Colonic mucosa (tissue), 4 donors: ENCODE measurements at regions not wholly inside any gene's neighbourhood (a gene's known extent, or its start where the extent isn't known, plus 50 kb on each side); places are given as distances from the start of the nearest gene placed in this dataset.

Experiments
- DNase-seq: peaks from one replicate; pipeline ENCODE4 v3.0.0-alpha.2; 2020
- H3K27ac ChIP-seq: fragments of 200-600 bp; one replicate; pipeline ENCODE4 v1.8.0; 2021
- H3K27me3 ChIP-seq: fragments of 200-600 bp; one replicate; pipeline ENCODE4 v1.8.0; 2021
- H3K36me3 ChIP-seq: fragments of 200-600 bp; one replicate; pipeline ENCODE4 v1.8.0; 2021
- H3K4me1 ChIP-seq: fragments of 200-600 bp; one replicate; pipeline ENCODE4 v1.8.0; 2021; ENCODE audit warnings: mild to moderate bottlenecking
- H3K4me3 ChIP-seq: fragments of 200-600 bp; one replicate; pipeline ENCODE4 v1.8.0; 2021
- H3K9ac ChIP-seq, 2 donors: one replicate each; pipeline ENCODE4 v1.7.0; 2013; ENCODE audit warnings: control low read depth in 2 of 2, low read depth in 2 of 2, low read length in 2 of 2
- H3K9me3 ChIP-seq: fragments of 200-600 bp; one replicate; pipeline ENCODE4 v1.8.0; 2021
- intact Hi-C: fragments of 100-400 bp; cut with DNase I; formaldehyde crosslinking; loops from one replicate; pipeline ENCODE4 v1.14.1; 2022
- TF ChIP-seq, protein P1 (sequence below): fragments of 200-600 bp; IDR thresholded peaks from one replicate; pipeline ENCODE4 v1.8.0; 2022; ENCODE audit warnings: antibody characterized with exemption, mild to moderate bottlenecking
- donor health status: healthy.
- donor health status: DM: no; HTN: no; CAD: no.
- donor health status: DM: no; HTN: no; CAD: no.

DNA sequence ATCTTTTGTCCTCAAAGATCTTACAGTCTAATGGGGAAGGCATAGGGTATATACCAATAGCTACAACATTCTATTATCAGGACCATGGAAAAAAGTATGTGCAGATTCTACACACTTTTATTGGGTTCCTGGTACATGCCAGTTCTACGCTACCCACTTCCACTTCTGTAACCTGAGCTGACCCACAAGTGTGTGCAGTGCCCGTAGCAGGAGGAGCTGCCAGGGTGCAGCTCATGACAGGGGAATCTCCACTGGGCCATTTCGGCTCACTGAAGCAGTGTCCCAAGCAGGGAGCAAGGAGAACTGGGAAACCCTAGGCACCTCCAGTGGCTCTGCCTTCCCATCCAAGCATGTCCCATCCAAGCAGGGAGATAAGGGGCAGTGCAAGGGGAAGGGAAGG, 60.4 kb downstream of the FOXI1 start:
- H3K27me3 ChIP-seq: no peaks in the 10 kb centered on the region
- TF ChIP-seq, protein P1, sequence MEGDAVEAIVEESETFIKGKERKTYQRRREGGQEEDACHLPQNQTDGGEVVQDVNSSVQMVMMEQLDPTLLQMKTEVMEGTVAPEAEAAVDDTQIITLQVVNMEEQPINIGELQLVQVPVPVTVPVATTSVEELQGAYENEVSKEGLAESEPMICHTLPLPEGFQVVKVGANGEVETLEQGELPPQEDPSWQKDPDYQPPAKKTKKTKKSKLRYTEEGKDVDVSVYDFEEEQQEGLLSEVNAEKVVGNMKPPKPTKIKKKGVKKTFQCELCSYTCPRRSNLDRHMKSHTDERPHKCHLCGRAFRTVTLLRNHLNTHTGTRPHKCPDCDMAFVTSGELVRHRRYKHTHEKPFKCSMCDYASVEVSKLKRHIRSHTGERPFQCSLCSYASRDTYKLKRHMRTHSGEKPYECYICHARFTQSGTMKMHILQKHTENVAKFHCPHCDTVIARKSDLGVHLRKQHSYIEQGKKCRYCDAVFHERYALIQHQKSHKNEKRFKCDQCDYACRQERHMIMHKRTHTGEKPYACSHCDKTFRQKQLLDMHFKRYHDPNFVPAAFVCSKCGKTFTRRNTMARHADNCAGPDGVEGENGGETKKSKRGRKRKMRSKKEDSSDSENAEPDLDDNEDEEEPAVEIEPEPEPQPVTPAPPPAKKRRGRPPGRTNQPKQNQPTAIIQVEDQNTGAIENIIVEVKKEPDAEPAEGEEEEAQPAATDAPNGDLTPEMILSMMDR: no peak
- H3K4me1 ChIP-seq: no peaks in the 10 kb centered on the region
- H3K9me3 ChIP-seq: no peaks in the 10 kb centered on the region
- no peak overlapping the region for H3K27ac ChIP-seq
- H3K4me3 ChIP-seq: no peak overlapping the region
- no peaks in the 10 kb centered on the region for H3K36me3 ChIP-seq
- H3K9ac ChIP-seq: no peak overlapping the region
- no peak for DNase-seq
- intact Hi-C loops: no loop called here

DNA sequence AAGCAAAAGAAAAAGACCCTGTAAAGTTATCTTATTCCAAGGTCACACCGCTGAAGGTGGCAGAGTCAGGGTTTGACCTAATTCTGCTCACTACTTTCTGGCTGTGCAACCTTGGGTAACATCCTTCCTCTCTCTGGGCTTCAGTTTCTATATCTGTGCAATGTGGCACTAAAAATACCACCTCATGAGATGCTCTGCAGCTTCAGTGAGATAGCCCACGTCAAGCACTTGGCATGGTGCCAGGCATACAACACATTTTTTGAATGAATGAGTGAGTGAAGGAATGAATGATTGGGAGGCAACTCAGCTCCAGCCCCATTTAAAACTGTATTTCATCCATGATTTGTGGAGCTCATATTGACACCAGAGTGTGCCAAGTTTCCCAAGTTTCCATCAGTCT, 62.3 kb downstream of the FOXI1 start:
- H3K9me3 ChIP-seq: no peaks in the 10 kb centered on the region
- intact Hi-C loops: no loop called here
- no peaks in the 10 kb centered on the region for H3K36me3 ChIP-seq
- H3K4me1 ChIP-seq: no peaks in the 10 kb centered on the region
- TF ChIP-seq, protein P1: no peak
- DNase-seq: no peak
- no peak overlapping the region for H3K9ac ChIP-seq
- H3K27ac ChIP-seq: no peak overlapping the region
- no peaks in the 10 kb centered on the region for H3K27me3 ChIP-seq
- H3K4me3 ChIP-seq: no peak overlapping the region

DNA sequence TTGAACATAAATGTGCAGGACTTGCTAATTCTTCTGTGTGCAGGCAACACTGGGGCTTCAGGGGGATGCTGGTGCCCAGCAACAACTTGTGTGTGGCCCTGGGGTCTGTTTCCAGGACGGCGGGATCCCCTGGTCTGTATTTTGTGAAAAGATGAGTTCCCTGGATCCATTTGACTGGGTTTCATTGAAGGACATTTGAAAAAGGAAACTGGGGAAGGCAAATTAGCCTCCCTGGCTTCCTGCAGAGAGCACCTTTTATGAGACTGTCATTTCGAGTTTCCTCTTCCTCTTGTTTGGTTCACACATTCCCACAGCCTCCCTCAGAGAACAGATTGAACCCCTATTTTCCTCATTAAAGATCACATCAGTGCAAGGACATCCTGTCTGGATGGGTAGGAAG, 63.1 kb downstream of the FOXI1 start:
- Histone ChIP-seq H3K9me3 (no peaks in the 10 kb centered on the region), H3K9ac (no peak overlapping the region)

DNA sequence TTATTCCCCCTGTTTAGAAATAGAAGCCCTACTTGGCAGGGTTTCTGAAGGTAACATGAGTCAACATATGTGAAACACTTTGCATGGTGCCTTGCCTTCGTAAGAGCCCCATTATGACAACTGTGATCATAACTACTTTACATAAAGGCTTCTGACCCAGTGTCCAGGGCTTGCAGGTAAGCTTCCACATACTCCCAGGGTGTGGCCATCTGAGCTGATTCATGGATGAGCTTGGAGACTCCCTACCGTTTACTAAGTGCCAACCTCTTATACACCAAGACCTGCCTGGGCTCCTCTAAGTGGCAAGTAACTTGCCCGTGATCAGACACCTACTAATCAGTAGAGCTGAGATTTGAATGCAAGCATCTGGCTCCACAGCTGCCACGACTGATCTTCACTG, 62.8 kb upstream of the C5orf58 start:
- DNase-seq: no peak
- no peak overlapping the region for H3K9ac ChIP-seq
- no peaks in the 10 kb centered on the region for H3K9me3 ChIP-seq
- H3K27ac ChIP-seq: no peak overlapping the region
- TF ChIP-seq, protein P1: no peak
- no peaks in the 10 kb centered on the region for H3K27me3 ChIP-seq
- no peaks in the 10 kb centered on the region for H3K4me1 ChIP-seq
- intact Hi-C loops: no loop called here
- no peak overlapping the region for H3K4me3 ChIP-seq
- H3K36me3 ChIP-seq: no peaks in the 10 kb centered on the region

More for the DNA sequence above, 63.1 kb downstream of the FOXI1 start:
- H3K36me3 ChIP-seq: no peaks in the 10 kb centered on the region
- no peaks in the 10 kb centered on the region for H3K27me3 ChIP-seq
- no peak overlapping the region for H3K4me3 ChIP-seq
- intact Hi-C loops: no loop called here
- DNase-seq: no peak
- no peak overlapping the region for H3K27ac ChIP-seq
- TF ChIP-seq, protein P1: no peak
- no peaks in the 10 kb centered on the region for H3K4me1 ChIP-seq

DNA sequence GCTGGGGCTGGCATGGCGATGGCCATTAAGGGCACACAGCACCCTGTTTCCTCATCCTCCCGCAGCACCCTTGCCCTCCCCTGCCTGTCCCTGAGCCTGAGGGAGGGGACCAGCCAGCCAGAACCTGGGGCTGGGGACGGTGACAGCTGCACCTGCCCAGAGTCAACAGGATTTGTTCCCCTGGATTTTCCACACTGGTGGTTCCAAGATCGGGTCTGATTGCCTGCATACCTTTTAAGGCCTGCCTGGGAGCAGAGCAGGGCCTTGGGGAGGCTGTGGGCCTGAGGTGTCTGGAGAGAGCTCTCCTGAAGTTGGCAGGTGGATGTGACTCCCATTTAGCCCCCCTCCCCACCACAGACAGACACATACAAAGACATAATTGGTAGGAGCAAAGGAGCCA, 61.0 kb upstream of the C5orf58 start:
- intact Hi-C loops: no loop called here
- Histone ChIP-seq H3K27me3 (no peaks in the 10 kb centered on the region), H3K4me3 (no peak overlapping the region), H3K9ac (no peak overlapping the region), H3K9me3 (no peaks in the 10 kb centered on the region), H3K36me3 (no peaks in the 10 kb centered on the region), H3K27ac (no peak overlapping the region), H3K4me1 (no peaks in the 10 kb centered on the region)
- TF ChIP-seq, protein P1: no peak
- no peak for DNase-seq

DNA sequence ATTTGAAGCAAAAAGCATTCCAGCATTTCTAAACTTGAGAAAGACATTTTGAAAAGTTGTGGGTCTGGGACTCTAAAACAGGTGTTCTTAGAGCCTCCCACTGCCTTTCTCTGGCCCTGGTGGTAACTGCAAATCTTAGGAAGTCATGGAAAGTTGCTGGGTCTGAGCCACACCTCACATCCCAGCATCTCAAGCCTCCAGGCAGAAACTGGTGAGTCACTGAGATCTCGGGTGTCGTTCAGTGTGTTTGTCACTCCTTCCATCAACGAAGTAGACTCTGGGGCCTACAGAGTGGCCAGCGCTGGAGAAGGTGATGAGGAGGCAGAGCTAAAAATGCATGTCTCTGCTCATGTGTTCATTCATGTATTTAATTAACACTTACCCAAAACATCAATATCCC, 59.6 kb upstream of the C5orf58 start:
- Histone ChIP-seq H3K27ac (no peak overlapping the region), H3K9ac (no peak overlapping the region), H3K4me1 (no peaks in the 10 kb centered on the region), H3K9me3 (no peaks in the 10 kb centered on the region), H3K36me3 (no peaks in the 10 kb centered on the region), H3K4me3 (no peak overlapping the region), H3K27me3 (no peaks in the 10 kb centered on the region)
- no peak for DNase-seq
- intact Hi-C loops: no loop called here
- TF ChIP-seq, protein P1: no peak
